Germinal center (tissue), 1 donor: ENCODE measurements at regions not wholly inside any gene's neighbourhood (a gene's known extent, or its start where the extent isn't known, plus 50 kb on each side); places are given as distances from the start of the nearest gene placed in this dataset.
"Not testable (repeated sequence)": the region's sequence is repeated elsewhere in the genome, so short reads cannot be mapped to it uniquely, and the experiment has no call there.

Source experiments
- DNase-seq: peaks from one replicate; pipeline ENCODE4 v3.0.0; 2012; ENCODE audit warnings: mixed read lengths, low spot score

DNA sequence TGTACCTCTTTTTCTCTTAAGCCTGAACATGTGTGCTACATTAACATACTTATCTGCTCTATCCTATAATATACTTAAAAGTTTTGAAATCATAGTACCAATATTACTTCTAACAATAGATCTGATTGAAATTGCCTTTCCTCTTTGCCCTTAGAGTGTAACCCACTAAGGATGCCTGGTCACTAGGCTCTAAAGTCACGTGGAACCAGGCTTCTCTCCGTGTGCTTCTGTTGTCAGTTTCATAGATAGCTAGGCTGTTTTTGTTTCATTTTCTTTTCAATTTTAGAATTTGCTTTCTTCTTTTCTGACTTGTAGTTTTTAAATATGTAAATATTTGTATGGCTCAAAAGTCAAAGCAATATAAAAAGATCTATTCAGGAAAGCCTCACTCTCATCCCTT is 100.5 kb upstream of the PZP start:
- DNase-seq, result not testable (repeated sequence)

DNA sequence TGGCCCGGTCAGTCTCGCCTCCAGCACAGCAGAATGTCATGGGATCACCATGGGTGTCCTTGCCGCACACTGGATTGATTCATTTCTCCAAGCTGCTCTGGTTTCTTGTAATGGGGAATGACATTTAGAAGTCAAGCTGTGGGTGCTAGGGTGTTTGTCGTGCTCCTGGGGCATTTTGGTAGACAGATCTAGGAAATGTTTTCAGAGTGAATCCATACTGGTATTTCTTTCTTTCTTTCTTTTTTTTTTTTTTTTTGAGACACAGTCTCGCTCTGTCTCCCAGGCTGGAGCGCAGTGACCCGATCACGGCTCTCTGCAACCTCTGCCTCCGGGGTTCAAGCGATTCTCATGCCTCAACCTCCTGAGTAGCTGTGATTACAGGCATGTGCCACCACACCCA is 100.0 kb upstream of the PZP start:
- DNase-seq, result not testable (repeated sequence)

DNA sequence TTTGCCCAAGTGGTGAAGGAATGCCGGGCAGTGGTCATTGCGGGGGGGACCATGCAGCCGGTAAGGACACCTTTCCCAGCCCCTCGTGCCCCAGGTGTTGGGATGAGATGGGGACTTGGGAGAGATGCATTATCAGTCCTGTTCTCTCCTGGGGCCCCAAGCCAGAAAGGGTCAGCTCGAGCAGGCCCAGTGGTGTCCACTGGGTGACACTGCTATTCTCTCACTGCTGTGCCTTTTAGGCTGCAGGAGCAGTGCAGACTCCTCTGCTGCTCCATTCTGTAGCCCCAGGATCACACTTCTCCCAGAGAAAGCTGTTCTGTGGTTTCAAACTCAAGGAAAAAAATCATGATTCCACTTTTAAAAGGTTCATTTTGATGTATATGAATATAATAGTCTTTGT is 99.1 kb upstream of the PZP start:
- not testable (repeated sequence) for DNase-seq

DNA sequence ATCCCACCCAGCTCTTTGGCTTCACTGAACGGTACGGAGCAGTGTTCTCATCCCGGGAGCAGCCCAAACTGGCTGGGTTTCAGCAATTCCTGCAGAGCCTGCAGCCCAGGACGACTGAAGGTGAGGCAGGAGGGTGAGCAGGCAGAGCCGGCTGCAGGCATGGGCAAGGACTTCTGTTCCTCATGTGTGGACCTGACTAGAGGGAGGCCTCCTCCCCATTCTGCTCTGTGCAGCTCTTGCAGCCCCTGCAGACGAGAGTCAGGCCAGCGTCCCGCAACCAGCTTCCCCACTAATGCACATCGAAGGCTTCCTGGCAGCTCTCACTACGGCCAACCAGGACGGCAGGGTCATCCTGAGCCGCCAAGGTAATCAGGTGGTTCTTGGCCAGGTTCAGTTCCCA is 97.8 kb upstream of the PZP start:
- DNase-seq, result not testable (repeated sequence)

DNA sequence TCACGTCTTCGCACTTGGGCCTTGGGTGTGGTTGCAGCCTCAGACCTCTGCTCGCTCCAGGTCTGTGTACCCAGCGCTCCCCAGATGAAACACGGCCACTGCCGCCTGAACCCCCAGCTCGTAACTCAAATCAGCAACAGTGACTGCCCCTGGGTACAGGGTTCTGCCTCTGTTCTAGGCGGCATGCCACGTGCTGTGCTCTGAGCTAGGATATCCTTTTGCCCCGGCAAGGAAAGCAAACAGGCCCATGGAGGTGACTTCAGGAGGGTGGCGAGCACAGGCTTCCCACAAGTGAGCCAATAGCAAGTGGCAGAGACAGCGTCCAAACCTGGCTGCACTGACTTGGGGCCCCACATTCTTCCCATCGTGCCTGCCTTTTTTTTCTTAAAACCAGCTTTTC is 96.3 kb upstream of the PZP start:
- not testable (repeated sequence) for DNase-seq

DNA sequence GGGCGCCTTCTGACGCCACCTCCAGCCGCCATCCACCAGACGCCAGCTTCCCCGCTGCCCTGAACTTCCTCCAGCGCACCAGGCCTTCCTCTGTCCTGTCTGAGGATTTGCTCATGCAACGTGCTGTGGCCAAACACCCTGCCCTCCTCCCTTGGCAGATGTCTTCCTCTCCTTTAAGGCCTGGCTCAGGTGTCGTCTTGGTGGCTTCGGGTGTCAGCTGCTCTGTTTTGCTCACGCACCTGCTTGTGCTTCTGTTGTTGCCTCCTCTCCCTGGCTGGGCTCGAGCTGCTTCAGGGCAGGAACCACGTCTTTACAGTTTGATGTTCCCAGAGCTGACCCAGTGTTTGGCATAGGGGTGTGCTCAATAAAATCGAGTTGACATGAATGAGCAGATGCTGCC is 87.7 kb upstream of the PZP start:
- DNase-seq, result not testable (repeated sequence)

DNA sequence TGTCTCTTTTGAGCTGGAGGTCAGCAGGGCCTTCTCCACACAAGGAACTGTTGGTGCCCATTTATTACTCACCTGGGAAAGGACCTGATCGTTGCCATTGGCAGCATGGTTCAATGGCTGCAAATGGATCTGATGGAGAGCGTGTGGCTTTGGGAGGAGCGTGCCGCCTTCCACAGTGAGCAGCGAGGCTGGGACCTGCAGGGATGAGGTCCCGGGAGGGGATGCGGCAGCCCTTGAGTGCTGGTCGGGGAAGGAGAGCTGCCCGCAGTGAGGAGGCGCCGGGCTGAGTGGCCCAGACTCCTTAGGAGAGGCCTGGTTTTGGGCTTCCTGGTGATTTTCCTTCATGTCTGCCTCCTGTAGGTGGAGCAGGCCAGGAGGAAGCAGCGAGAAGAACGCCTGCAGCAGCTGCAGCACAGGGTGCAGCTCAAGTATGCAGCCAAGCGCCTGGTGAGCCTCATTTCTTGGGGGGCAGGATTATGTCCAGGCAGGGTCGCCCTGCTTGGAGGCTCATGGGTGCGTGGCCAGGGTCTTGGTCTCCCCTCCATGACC is 86.0 kb upstream of the PZP start:
- not testable (repeated sequence) for DNase-seq

DNA sequence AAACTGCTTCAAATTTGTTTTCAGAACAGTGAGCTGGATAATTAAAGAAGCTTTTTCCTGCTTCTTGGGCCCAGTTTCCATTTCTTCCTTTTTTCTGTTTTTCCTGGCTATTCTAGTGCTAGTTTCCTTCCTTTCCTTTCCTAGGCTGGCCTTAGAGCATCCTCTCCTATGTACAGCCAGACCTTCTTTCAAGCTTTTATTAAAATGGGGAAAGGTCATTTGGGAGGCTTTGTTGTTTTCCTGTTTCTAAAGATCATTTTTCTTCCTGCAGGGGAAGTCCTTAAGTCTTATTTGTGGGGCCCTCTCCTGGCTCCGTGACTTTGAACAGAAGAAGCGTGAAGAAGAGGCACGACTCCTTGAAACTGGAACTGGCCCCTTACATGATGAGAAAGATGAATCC is 85.2 kb upstream of the PZP start:
- DNase-seq, result not testable (repeated sequence)

DNA sequence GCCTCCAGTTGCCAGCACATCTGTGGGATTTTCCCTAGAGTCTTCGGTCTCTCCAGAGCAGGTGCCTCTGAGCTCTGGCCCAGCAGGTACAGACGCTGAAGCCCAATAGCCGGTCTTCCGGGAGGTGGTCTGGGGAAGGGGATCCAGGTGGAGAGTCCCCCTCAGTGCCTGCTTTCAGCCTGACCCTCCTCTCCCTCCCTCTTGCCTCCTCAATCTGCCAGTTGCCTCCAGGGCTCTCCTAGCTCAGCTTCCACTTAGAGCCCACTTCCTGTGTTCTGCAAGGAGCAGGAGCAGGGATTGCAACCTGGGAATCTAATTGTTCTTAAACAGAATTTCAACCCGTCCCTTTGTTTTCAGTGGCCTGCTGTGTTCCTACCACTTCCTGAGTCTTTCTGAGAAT is 81.8 kb upstream of the PZP start:
- not testable (repeated sequence) for DNase-seq

DNA sequence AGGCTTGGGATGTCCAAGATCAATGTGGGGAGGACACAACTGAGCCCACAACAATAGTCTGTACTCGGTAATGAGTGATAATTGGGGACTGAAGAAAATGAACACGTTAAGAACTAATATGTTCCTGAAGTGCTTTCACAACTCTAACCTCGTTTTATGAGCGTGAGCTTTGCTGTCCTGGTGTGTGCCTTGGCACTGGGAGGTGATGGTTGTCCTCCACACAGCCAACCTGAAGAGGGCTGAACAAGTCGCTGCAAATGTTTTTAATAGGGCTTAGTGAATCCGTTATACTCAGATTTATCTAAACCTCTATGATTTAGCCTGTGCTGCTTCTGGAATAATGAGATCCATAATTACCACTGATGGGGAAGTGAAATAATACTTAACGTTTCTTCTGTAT is 76.5 kb upstream of the PZP start:
- DNase-seq, result not testable (repeated sequence)

DNA sequence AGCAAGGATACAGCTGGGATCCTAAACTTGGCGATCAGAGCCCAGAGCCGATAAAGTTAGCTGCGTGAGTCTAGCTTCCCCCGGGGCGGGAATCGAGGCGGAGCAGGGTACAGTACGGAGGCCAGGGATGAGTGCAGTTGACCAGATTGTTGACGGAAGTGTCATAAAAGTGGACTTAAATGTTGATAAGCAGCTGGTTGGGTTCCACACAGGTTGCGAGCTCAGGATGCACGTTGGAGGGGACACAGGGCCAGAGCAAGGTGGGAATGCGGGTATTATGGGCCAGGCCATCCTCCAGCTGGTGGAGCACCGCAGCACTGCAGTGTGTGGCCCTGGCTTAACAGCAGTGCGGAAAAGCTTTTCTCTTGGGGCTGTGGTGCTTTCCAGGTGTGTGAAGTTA is 76.0 kb upstream of the PZP start:
- DNase-seq, result not testable (repeated sequence)

DNA sequence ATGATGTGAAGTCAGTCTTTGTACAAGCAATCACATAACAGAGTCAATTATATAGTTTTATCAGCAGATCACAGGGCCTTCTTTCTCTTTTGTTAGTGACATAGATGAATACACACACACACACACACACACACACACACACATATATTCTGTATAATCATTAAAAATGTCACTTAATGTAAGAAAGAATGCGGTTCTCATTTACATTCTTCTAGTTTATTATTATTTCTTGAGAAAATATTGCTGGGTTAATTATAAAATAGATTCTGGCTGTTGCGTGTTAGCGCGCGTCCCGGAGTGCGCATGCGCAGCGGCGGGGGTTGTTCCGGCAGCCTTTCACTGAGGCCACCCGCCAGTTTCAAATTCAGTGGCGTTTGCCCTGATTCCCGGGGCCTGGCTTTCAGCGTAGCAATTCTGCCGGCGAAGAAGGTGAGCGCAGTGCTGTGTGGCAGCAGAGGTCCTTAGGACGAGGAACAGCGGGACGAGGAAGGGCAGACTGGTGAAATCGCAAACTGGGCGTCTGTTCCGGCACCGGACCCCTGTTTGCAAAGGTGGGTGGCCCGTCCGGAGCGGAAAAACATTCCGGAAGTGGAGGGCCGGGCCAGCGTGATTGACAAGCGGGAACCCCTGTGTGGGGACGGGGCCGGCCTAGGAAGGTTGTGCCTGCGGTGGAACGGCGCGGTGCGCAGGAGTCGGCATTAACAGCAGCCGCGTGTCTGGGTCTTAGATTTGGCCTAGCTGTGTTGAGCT is 75.3 kb upstream of the PZP start:
- peak; percentile 59 for DNase-seq

DNA sequence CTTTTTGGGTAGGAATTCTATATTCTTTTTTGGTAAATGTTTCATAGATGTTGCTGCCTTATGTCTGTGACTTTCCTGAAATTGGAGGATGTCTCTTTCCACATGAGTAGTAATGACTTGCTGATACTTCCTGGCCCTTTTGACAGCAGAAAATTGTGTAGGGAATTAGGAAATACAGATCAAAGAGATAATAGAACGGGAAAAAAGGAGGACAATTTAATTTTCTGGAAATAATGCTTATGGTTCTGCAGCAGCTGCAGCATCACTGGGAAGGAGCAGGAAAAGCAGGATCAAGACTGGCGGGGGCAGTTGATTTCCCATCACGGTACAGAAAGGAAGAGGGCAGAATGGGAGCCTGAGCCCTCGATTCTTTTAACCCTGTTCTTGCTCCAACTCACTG is 68.8 kb upstream of the PZP start:
- no peak for DNase-seq

DNA sequence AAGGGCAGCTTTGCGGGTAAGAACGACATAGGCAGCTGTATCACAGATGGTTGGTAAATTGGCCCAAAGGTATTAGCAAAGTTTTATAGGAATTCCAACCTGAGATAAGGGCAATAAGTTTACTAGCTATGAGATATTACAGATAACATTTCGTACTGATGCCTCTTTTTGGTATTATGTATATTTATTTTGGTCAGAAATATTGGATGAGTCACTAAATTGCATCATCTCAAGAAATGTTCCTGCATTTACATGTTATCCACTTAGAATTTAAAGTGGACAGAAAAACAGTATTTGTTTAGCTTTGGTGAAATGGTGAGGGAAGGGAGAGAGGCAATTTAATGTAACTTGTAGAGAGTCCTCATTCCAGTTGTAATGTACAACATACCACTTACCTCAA is 65.1 kb upstream of the PZP start:
- DNase-seq, result no peak

DNA sequence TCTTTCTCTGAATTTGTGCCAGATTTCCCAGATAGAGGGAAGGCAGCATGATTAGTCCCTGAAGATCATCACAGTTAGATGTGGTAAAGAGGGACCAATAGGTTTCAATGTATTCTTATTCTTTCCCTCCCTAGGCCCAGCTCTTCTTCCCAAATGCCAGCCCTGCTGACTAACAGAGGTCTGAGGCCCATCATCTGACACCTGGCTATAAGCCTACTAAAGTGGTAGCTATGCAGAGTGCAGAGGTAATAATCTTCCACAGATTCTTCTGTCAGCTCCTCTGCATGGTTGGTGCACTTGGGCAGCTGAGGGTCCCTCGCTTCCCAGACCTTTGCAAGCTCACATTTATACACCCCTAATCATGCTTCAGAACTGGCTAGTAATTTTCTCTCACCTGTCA is 63.7 kb upstream of the PZP start:
- no peak for DNase-seq

DNA sequence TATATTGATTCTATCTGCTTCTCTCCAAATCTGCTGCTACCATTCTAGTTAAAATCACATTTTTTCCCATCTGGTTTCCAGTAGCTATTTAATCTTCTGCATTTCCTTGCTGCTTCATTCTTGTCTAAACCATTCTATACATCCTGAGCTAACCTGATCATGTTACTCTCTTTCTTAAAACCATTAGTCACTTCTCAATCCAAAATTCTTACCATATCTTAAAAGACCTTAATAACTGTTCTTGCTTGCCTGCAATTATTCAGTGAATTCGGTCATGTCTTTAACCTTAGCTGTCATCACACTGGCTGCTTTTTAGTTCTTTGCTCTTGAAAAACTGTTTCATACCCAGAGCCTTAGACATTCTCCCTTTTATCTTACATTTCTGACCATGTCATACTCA is 56.4 kb upstream of the PZP start:
- DNase-seq, result no peak

DNA sequence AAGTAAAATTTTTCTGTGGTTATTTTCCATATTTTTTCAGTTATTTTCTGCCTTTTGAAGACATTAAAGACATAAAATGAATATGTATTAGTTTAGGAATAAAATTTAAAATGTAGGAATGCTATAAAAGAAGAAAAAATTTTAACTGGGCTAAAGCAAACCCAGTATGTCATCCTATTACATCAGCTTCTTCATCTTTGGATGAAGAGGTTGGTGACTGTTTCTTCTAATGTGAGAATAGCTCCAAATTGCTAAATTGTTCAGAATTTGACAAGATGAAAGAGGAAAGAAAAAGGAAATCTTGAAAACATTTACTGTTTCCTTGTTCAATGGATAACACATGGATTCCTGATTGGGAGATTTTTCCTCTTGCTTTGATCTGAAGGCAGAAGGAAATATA is 52.7 kb upstream of the PZP start:
- DNase-seq, result no peak

DNA sequence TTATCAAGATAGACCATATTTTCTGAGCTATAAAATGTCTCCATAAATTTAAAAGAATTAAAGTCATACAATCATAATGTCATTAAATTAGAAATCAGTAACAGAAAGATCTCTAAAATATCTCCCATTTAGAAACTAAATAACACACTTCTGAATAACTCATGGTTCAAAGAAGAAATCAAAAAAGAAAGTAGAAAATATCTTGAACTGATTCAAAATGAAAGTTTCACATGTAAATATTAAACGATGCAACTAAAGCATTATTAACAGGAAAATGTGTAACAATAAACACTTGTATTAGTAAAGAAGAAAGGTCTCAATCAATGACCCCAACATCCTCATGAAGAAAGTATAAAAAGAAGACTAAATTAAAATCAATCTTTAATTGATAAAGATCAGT is 50.5 kb upstream of the PZP start:
- no peak for DNase-seq
